IMR-90 (cell line): ENCODE measurements at regions not wholly inside any gene's neighbourhood (a gene's known extent, or its start where the extent isn't known, plus 50 kb on each side); places are given as distances from the start of the nearest gene placed in this dataset.

ENCODE experiments used
- ATAC-seq: fragments of 200-7000 bp; cut with Tn5 transposase; 2 replicates; pipeline ENCODE4 v1.9.1; 2020; ENCODE audit warnings: low read depth, mild to moderate bottlenecking, moderate library complexity
- BruUV-seq: library from RNA; stranded (reverse); fragments of 400-500 nt; replicated peaks from 2 replicates; lab custom pipeline; 2021; lab: Mats Ljungman, UMichigan
- CTCF ChIA-PET: fragments of 300-600 bp; formaldehyde crosslinking; extraction: SDS; loops from one replicate; lab custom pipeline; 2021; ENCODE audit warnings: antibody characterized with exemption; lab: Yijun Ruan, JAX
- POLR2A ChIA-PET: fragments of 300-600 bp; sonication (Branson Sonifier 250); formaldehyde crosslinking; loops from one replicate; lab custom pipeline; 2022; ENCODE audit warnings: antibody characterized with exemption; ENCODE audit not compliant: unreplicated experiment; lab: Charles Lee
- DNase-seq: peaks from one replicate; pipeline ENCODE4 v3.0.0; 2013
- H2AFZ ChIP-seq: replicated peaks from 2 replicates; pipeline ENCODE3; 2013; ENCODE audit warnings: low read length, mild to moderate bottlenecking; ENCODE audit not compliant: poor library complexity
- H2AK5ac ChIP-seq: 2 replicates; pipeline ENCODE4 v1.6.1; 2013; ENCODE audit warnings: low read depth, low read length, inconsistent platforms
- H2AK9ac ChIP-seq: replicated peaks from 2 replicates; pipeline ENCODE3; 2013; ENCODE audit warnings: mild to moderate bottlenecking, low read depth, low read length, moderate library complexity; ENCODE audit not compliant: poor library complexity
- H2BK120ac ChIP-seq: 2 replicates; pipeline ENCODE4 v1.6.1; 2013; ENCODE audit warnings: low read depth, low read length, inconsistent platforms
- H2BK15ac ChIP-seq: 3 replicates; pipeline ENCODE4 v1.6.1; 2013; ENCODE audit warnings: low read depth, low read length, inconsistent platforms
- H2BK20ac ChIP-seq: 2 replicates; pipeline ENCODE4 v1.6.1; 2013; ENCODE audit warnings: low read depth, mild to moderate bottlenecking, inconsistent platforms, low read length, moderate library complexity
- H2BK5ac ChIP-seq: 2 replicates; pipeline ENCODE4 v1.6.1; 2013; ENCODE audit warnings: mild to moderate bottlenecking, low read depth, low read length, inconsistent platforms; ENCODE audit not compliant: poor library complexity, severe bottlenecking
- H3K14ac ChIP-seq: replicated peaks from 2 replicates; pipeline ENCODE4 v1.6.1; 2013; ENCODE audit warnings: low read depth, low read length, inconsistent platforms
- H3K18ac ChIP-seq: 2 replicates; pipeline ENCODE4 v1.6.1; 2013; ENCODE audit warnings: low read depth, low read length, control low read depth
- H3K23ac ChIP-seq: 2 replicates; pipeline ENCODE4 v1.6.1; 2013; ENCODE audit warnings: low read depth, low read length, inconsistent platforms
- H3K27ac ChIP-seq: 2 replicates; pipeline ENCODE4 v1.5.1; 2013; ENCODE audit warnings: mild to moderate bottlenecking, control low read depth, low read length; ENCODE audit not compliant: insufficient read depth
- H3K27me3 ChIP-seq: 2 replicates; pipeline ENCODE4 v1.6.1; 2013; ENCODE audit warnings: low read length; ENCODE audit not compliant: control insufficient read depth, insufficient read depth
- H3K36me3 ChIP-seq: 2 replicates; pipeline ENCODE4 v1.6.1; 2013; ENCODE audit warnings: low read length, mixed read lengths; ENCODE audit not compliant: control insufficient read depth, insufficient read depth
- H3K4ac ChIP-seq: 2 replicates; pipeline ENCODE4 v1.6.1; 2013; ENCODE audit warnings: low read depth, low read length, inconsistent platforms
- H3K4me1 ChIP-seq: 2 replicates; pipeline ENCODE4 v1.6.1; 2013; ENCODE audit warnings: low read length, mixed read lengths; ENCODE audit not compliant: control insufficient read depth, insufficient read depth
- H3K4me2 ChIP-seq: 2 replicates; pipeline ENCODE4 v1.6.1; 2013; ENCODE audit warnings: low read depth, mild to moderate bottlenecking, control low read depth, low read length, moderate library complexity
- H3K4me3 ChIP-seq: 2 replicates; pipeline ENCODE4 v1.5.1; 2013; ENCODE audit warnings: low read depth, mild to moderate bottlenecking, control low read depth, low read length, moderate library complexity; ENCODE audit not compliant: insufficient read depth
- H3K56ac ChIP-seq: 2 replicates; pipeline ENCODE4 v1.6.1; 2013; ENCODE audit warnings: low read length, inconsistent platforms; ENCODE audit not compliant: insufficient read depth; ENCODE audit errors: extremely low read depth
- H3K79me1 ChIP-seq, 2 experiments: 2 replicates each; pipeline ENCODE4 v1.6.1; 2013; ENCODE audit warnings: low read length in 2 of 2, inconsistent platforms in 1 of 2, low read depth in 1 of 2
- H3K9ac ChIP-seq: 2 replicates; pipeline ENCODE4 v1.6.1; 2013; ENCODE audit warnings: low read depth, low read length, control low read depth
- H3K9me1 ChIP-seq: 2 replicates; pipeline ENCODE4 v1.6.1; 2013; ENCODE audit warnings: low read length, inconsistent platforms; ENCODE audit not compliant: insufficient read depth
- H3K9me3 ChIP-seq: 2 replicates; pipeline ENCODE4 v1.6.1; 2013; ENCODE audit warnings: low read length; ENCODE audit not compliant: control insufficient read depth, insufficient read depth
- H4K20me1 ChIP-seq: 2 replicates; pipeline ENCODE4 v1.6.1; 2013; ENCODE audit warnings: low read length, inconsistent platforms; ENCODE audit not compliant: insufficient read depth
- H4K5ac ChIP-seq: 2 replicates; pipeline ENCODE4 v1.6.1; 2013; ENCODE audit warnings: mild to moderate bottlenecking, low read depth, low read length, control low read depth
- H4K8ac ChIP-seq, 2 experiments: 2 replicates each; pipeline ENCODE4 v1.6.1; 2013; ENCODE audit warnings: low read depth in 2 of 2, low read length in 2 of 2, control low read depth in 1 of 2, inconsistent platforms in 1 of 2
- H4K91ac ChIP-seq: 2 replicates; pipeline ENCODE4 v1.6.1; 2013; ENCODE audit warnings: low read depth, low read length, inconsistent platforms; ENCODE audit not compliant: insufficient read depth
- BHLHE40 ChIP-seq: fragments of 150-350 bp; IDR thresholded peaks from 2 replicates; pipeline ENCODE4 v1.6.1; 2016; ENCODE audit warnings: mild to moderate bottlenecking, low read depth, low read length
- CEBPB ChIP-seq: IDR thresholded peaks from 2 replicates; pipeline ENCODE4 v1.6.1; 2012; ENCODE audit warnings: low read depth, low read length, improper control_type of control experiment
- CTCF ChIP-seq: conservative IDR thresholded peaks from 2 replicates; pipeline ENCODE4 v1.5.1; 2012; ENCODE audit warnings: mild to moderate bottlenecking, low read depth, low read length, improper control_type of control experiment
- POLR2A ChIP-seq: IDR thresholded peaks from 2 replicates; pipeline ENCODE4 v1.6.1; 2012; ENCODE audit warnings: mild to moderate bottlenecking, low read depth, low read length
- RAD21 ChIP-seq: IDR thresholded peaks from 2 replicates; pipeline ENCODE4 v1.6.1; 2012; ENCODE audit warnings: low read length, improper control_type of control experiment
- RFX5 ChIP-seq: IDR thresholded peaks from 2 replicates; pipeline ENCODE4 v1.8.0; 2012; ENCODE audit warnings: low read depth, mild to moderate bottlenecking, low read length, moderate library complexity
- SMC3 ChIP-seq: fragments of 150-350 bp; IDR thresholded peaks from 2 replicates; pipeline ENCODE4 v1.6.1; 2016; ENCODE audit warnings: low read depth, mild to moderate bottlenecking, antibody characterized with exemption, low read length, moderate library complexity
- WGBS, 2 experiments: methylation state at CpG; one replicate each; pipeline versions ENCODE4 v1.1.5 to v1.1.7; 2013; ENCODE audit warnings: missing lambda C conversion rate in 2 of 2; ENCODE audit not compliant: insufficient read length in 1 of 2; ENCODE audit errors: extremely low coverage in 2 of 2; 5-methylcytosine and 5-hydroxymethylcytosine counted together
- dilution Hi-C: fragments of 300-500 bp; cut with HindIII; formaldehyde crosslinking; loops from one replicate; pipeline ENCODE4 v1.14.3; 2018; ENCODE audit warnings: low sequenced_read_pairs; ENCODE audit not compliant: unreplicated experiment
- in situ Hi-C: fragments of 300-500 bp; cut with MboI; formaldehyde crosslinking; loops from 3 replicates; pipeline ENCODE4 v1.14.3; 2019; ENCODE audit warnings: low sequenced_read_pairs, inconsistent platforms, mixed read lengths
- intact Hi-C: fragments of 100-400 bp; cut with micrococcal nuclease; formaldehyde crosslinking; loops from 2 replicates; pipeline ENCODE4 v1.10.0; 2022
- TF ChIP-seq, protein P1 (sequence below): fragments of 150-350 bp; IDR thresholded peaks from 2 replicates; pipeline ENCODE4 v1.6.1; 2017; ENCODE audit warnings: mild to moderate bottlenecking, antibody characterized with exemption, low read length, low read depth

DNA sequence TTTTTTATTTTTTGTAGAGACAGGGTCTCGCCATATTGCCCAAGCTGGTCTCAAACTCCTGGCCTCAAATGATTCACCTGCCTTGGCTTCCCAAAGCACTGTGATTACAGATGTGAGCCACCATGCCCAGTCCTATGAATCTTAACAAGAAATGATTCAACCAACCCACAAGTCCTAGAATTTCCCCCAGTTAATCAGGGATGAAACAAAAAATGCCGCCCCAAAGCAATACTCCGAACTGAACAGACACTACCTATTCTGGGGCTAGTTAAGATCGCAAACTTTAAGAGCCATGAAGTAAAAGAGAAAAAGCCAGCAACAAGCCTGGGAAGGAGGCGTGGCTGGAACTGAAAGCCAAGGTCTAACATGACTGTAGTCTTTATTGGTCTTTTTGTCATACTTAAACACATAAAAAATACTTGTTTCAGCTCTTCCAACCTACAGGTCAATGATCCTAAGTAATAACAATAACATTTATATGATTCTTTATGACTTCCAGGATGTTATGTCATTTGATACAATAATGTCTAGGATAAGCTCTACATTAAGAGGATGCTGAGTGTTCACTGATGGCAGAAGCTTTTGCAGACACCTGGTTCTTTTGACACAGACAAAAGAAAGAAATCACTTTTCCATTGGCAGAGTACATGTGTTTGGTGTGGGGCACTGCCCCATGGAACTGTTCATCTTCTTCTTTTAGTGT is 361.1 kb upstream of the TLE4 start:
- Histone ChIP-seq H3K4me2 (no peak overlapping the region), H3K23ac (no peak overlapping the region), H4K5ac (no peak overlapping the region), H3K4me3 (no peak overlapping the region), H2AK9ac (no peak overlapping the region), H3K4me1 (no peaks in the 10 kb centered on the region; the same call in 1 of the 2 replicates), H2BK15ac (no peak overlapping the region), H3K27ac (no peak overlapping the region), H3K9me3 (no peaks in the 10 kb centered on the region), H3K56ac (no peak overlapping the region), H3K18ac (no peak overlapping the region), H4K8ac (no peak overlapping the region), H3K14ac (no peak overlapping the region), H3K27me3 (no peaks in the 10 kb centered on the region), H3K36me3 (no peaks in the 10 kb centered on the region), H2BK5ac (no peak overlapping the region), H3K4ac (no peak overlapping the region), H2BK120ac (no peak overlapping the region), H4K20me1 (no peaks in the 10 kb centered on the region), H2BK20ac (no peak overlapping the region), H3K9me1 (peaks cover 2% of the 10 kb centered on the region; the same call in 1 of the 2 replicates), H3K79me1 (no peaks in the 10 kb centered on the region), H2AFZ (no peak overlapping the region), H2AK5ac (no peak overlapping the region; the same call in 1 of the 2 replicates), H4K91ac (no peak overlapping the region), H3K9ac (no peak overlapping the region)
- no peak for ATAC-seq
- ChIA-PET POLR2A (no interaction called here), CTCF (interaction anchor here (1.0 kb wide), 1 partner anchor 8 kb away, joined by 3 read pairs; no protein-coding TSS in a partner anchor)
- peak; percentile 41 for DNase-seq
- WGBS, 2 experiments = no CpG with 5 or more reads among the region's 5 CpGs
- BruUV-seq = no TSS peak
- intact Hi-C loops (no loop called here), in situ Hi-C loops (no loop called here), dilution Hi-C loops (no loop called here)
- TF ChIP-seq RAD21 = no peak
- no peak for TF ChIP-seq RFX5
- TF ChIP-seq POLR2A = no peak
- TF ChIP-seq CTCF = no peak
- TF ChIP-seq SMC3 = no peak
- TF ChIP-seq, protein P1, sequence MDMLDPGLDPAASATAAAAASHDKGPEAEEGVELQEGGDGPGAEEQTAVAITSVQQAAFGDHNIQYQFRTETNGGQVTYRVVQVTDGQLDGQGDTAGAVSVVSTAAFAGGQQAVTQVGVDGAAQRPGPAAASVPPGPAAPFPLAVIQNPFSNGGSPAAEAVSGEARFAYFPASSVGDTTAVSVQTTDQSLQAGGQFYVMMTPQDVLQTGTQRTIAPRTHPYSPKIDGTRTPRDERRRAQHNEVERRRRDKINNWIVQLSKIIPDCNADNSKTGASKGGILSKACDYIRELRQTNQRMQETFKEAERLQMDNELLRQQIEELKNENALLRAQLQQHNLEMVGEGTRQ = no peak
- TF ChIP-seq CEBPB = no peak
- no peak for TF ChIP-seq BHLHE40
